HG02623 (cell line): ENCODE measurements at regions not wholly inside any gene's neighbourhood (a gene's known extent, or its start where the extent isn't known, plus 50 kb on each side); places are given as distances from the start of the nearest gene placed in this dataset.
"Not testable (repeated sequence)": the region's sequence is repeated elsewhere in the genome, so short reads cannot be mapped to it uniquely, and the experiment has no call there.

Source experiments
- ATAC-seq: cut with Tn5 transposase; IDR thresholded peaks from one replicate; pipeline ENCODE4 v1.9.1; 2021; ENCODE audit warnings: moderate library complexity; ENCODE audit not compliant: unreplicated experiment

DNA sequence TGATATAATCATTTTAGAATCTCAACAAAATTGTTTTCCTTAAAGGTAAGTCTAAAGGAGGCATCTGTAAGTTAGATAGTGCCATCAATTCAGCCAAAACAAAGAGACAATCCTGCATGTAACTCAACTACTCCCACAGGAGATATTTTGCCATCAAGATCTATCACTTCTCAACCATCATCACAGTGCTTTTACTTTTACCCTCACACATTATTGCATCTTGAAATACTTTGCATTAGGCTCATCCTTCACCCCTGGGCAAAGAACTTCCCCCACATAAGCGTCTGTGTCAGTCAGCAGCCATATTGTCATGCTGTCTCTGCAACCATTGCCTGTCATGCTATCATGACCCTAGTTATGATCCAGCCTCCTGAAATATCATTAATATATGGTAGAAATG is 54.9 kb upstream of the NLGN1 start:
- no peak for ATAC-seq

DNA sequence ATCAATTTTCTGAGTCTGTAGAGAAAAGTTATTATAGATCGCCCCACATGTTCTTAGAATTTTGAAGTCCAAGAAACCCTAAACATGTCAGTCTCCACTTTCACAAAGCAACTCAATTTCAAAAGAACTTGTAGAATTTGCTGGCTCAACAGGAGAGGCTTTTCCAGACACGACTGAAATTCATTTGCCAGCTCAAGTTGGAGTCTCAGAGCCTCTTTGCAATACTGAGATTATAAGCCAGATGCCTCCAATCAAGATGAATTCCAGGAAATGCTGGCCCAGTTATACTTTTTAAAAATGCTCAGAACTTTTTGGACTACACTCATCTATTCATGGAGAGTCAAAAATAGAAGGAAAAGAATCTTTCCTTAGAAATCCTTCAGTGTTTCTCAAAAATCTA is 56.9 kb upstream of the NLGN1 start:
- ATAC-seq = no peak

- ATAC-seq = no peak
Measured at GRCh38 chr3:173336261-173336660, 61.3 kb upstream of the NLGN1 start.

DNA sequence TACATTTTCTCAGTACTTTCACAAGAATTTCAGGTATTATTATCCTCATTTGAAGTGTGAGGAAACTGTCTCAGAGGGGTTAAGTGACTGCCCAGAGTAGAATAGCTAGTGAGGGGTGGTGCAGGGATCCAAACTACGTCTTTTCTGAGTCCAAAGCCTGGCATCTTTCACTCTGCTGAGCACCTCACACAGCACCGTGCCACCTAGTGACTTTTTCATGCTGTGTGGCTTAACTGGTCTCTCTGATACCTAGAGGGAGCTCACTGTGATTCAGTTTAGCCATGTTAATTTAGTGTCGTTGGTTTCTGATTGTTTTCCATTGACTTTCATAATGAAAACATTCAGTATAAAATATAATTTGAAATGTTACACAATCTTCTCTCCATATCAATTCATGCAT is 91.4 kb upstream of the NLGN1 start:
- no peak for ATAC-seq

- no peak for ATAC-seq
Measured at GRCh38 chr3:173304182-173304800, 93.3 kb upstream of the NLGN1 start.

DNA sequence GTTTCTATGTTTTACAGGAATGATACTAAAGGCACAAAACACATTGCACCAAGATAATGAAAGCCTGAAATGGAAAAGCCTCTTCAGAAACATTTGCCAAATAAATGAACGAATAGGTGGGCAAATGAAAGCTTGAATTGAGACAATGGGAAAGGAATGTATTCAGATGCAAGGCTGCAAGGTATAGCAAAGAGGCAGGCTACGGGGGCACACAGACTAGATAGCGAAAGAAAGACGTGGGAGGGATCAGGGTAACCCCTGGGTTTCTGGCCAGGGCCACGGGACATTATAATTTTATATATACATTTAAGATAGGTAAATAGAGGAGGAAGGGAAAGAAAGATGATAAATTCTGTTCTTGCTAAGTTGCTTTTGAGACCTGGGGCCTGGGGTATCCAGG is 95.9 kb upstream of the NLGN1 start:
- ATAC-seq = no peak

DNA sequence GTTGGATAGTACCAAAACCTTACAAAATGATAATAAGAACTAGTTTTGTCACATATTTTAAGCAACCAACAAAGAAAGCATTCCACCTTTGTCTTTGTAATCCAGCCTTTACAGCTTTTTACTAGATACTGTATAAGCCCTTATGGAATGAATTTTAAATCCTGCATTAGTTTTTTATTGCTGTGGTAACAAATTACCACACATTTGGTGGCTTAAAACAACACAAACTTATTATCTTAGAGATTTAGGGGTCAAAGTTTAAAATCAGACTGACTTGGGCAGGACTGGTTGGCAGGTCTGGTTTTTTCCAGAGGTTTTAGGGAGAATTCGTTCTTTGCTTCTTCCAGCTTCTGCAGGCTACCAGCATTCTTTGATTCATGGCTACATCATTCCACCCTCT is 108.5 kb upstream of the NLGN1 start:
- ATAC-seq = no peak

GRCh38 chr3:173287361-173287760 is 110.2 kb upstream of the NLGN1 start:
- no peak for ATAC-seq

GRCh38 chr3:173286507-173286906 is 111.0 kb upstream of the NLGN1 start:
- ATAC-seq = not testable (repeated sequence)

DNA sequence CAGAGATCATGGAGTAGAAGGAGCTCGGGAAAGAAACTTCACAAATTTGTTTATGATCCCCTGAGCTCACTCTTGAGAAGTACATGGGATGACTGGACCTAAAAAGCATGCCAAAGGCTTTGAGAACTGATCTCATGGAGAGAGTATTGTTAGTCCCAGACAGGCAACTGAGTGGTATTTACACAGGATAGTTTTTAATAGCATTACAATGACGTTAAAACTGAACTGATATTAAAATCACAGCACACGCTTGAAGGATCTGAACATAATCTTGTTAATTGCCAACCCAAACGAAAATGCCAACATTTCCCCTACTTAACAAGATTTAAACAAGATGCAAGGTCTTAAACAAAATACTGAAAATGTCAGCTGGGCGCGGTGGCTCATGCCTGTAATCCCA is 113.2 kb upstream of the NLGN1 start:
- no peak for ATAC-seq

GRCh38 chr3:173275740-173276139 is 121.8 kb upstream of the NLGN1 start:
- ATAC-seq = peak; percentile 63

- no peak for ATAC-seq
Measured at GRCh38 chr3:173273838-173274237, 123.7 kb upstream of the NLGN1 start.

- no peak for ATAC-seq
Measured at GRCh38 chr3:173268781-173269180, 127.7 kb upstream of the SPATA16 start.

DNA sequence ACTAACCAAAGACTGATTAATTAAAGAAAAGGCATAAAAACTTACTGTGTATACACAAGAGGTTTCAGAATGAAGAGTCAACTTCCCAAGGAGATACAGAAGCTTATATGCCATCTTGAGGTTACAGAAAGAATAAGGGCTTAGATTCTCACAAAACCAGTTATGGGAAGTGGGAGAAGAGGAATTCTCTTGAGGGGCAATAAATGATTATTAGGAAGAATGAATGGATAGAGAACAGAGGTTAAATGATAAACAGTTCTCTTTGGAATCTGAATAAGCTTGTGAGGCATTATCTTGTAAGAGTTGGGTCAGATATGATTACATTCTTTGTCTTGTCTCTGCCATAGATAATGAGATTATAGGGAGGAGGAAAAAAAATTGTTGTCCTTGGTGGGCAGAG is 126.7 kb upstream of the SPATA16 start:
- ATAC-seq = no peak

GRCh38 chr3:173266441-173266840 is 125.4 kb upstream of the SPATA16 start:
- no peak for ATAC-seq

- no peak for ATAC-seq
Measured at GRCh38 chr3:173258697-173259096, 117.7 kb upstream of the SPATA16 start.

- ATAC-seq = no peak
Measured at GRCh38 chr3:173257797-173258196, 116.8 kb upstream of the SPATA16 start.

GRCh38 chr3:173255555-173255954 is 114.5 kb upstream of the SPATA16 start:
- ATAC-seq = no peak

- ATAC-seq = no peak
Measured at GRCh38 chr3:173253471-173253870, 112.4 kb upstream of the SPATA16 start.

DNA sequence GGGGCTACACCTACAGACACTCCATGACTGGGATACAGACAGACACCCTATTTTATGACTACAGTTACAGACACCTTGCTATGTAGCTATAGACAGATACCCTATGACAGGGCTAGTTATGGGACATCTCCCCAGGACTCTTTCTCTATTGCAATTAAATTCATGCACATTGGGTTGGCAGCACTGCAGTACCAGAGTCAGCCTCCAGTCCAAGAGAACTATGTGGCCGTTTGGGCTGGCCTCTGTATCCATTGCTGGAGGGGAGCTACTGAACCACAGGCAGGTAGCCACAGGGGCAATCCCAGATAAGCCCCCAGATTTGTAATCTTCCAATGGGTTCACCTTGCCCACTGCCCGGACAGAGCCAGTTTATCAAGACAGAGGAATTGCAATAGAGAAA is 108.4 kb upstream of the SPATA16 start:
- no peak for ATAC-seq

- no peak for ATAC-seq
Measured at GRCh38 chr3:173241727-173242126, 100.7 kb upstream of the SPATA16 start.

DNA sequence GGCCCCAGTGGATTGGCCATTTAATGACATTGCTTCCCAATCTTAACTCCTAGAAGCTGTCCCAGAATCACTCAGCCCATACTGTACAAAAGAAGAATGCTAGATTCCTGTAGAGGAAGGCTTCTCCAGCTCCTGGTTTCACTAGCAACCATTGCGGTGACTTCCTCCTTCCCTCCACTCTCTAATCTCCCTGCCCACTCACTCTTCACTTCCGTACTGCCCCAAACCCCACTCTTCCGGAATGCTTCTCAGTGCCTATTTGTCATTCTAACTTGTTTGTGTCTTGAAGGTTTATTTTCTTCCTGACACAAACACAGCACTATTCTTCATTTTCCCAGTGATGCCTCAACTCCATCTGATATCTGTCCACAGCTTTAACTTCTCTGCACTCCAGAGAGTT is 97.1 kb upstream of the SPATA16 start:
- no peak for ATAC-seq

DNA sequence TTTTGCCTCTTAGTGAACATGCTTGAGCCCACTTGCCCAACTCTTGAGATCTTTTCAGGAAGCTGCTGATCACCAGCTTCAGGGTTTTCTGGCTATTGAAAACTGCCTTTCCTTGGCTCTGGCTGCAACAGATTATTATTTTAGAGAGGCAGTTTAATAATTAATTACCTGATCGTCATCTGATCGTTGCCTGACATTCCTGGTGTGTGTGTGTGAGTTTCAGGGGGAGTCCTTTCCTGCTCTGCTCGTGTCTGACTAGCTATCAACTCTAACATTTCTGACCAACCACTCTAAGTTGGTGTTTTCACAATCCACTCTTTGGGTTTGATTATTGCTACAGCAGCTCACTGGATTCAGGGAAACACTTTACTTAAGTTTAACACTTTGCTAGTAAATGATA is 84.3 kb upstream of the SPATA16 start:
- ATAC-seq = no peak

- ATAC-seq = no peak
Measured at GRCh38 chr3:173221010-173221409, 80.0 kb upstream of the SPATA16 start.
